Vagina (tissue), 2 donors: ENCODE measurements at regions not wholly inside any gene's neighbourhood (a gene's known extent, or its start where the extent isn't known, plus 50 kb on each side); places are given as distances from the start of the nearest gene placed in this dataset.

Experiments
- POLR2A ChIP-seq, 2 donors: fragments of 450-650 bp; IDR thresholded peaks; one replicate each; pipeline ENCODE4 v1.6.1; 2017; ENCODE audit warnings: antibody characterized with exemption in 2 of 2, mild to moderate bottlenecking in 2 of 2, moderate library complexity in 2 of 2
- TF ChIP-seq, protein P1 (sequence below), 3 experiments: fragments of 450-650 bp in 2 of 3; fragments of 200-600 bp in 1 of 3; sonication (generic) in 1 of 3; IDR thresholded peaks; one replicate each; pipeline ENCODE4 v1.5.1; 2017 to 2019; ENCODE audit warnings: antibody characterized with exemption in 3 of 3, mild to moderate bottlenecking in 2 of 3, moderate library complexity in 2 of 3

DNA sequence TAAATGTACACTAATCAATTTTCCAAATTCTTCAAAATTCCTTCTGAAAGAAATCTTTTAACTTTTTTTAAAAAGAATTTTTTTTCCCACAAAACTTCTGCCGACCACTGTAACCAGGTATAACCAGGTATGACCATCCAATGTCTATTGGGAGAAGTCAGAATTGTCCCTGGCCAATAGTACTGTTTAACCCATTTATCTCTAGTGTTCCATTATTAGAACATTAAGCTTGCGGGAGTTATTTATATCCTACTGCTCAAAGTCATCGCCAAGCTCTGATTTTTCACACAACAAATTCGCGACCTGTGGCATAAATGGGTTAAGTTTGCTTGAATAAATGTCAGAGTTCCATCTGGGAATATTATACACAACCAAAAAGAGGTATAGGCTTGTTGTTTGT lies 343.2 kb downstream of the ANXA1 start:
- TF ChIP-seq, protein P1, sequence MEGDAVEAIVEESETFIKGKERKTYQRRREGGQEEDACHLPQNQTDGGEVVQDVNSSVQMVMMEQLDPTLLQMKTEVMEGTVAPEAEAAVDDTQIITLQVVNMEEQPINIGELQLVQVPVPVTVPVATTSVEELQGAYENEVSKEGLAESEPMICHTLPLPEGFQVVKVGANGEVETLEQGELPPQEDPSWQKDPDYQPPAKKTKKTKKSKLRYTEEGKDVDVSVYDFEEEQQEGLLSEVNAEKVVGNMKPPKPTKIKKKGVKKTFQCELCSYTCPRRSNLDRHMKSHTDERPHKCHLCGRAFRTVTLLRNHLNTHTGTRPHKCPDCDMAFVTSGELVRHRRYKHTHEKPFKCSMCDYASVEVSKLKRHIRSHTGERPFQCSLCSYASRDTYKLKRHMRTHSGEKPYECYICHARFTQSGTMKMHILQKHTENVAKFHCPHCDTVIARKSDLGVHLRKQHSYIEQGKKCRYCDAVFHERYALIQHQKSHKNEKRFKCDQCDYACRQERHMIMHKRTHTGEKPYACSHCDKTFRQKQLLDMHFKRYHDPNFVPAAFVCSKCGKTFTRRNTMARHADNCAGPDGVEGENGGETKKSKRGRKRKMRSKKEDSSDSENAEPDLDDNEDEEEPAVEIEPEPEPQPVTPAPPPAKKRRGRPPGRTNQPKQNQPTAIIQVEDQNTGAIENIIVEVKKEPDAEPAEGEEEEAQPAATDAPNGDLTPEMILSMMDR (IDR thresholded peaks at IDR 0.05), result no peak
- TF ChIP-seq POLR2A (IDR thresholded peaks at IDR 0.05), result no peak
